ENCODE measurements at regions not wholly inside any gene's neighbourhood (a gene's known extent, or its start where the extent isn't known, plus 50 kb on each side); places are given as distances from the start of the nearest gene placed in this dataset.

GRCh38 chr1:5711079-5711478 lies 281.1 kb downstream of the NPHP4 start:
- H3K27ac ChIP-seq (ENCODE audit: low read depth in 2 of 2, low read length in 2 of 2), result no peak overlapping the region
- FAIRE-seq (no peak), DNase-seq (peak in 1 of 5 donors; percentile 33)
- no peak overlapping the region for H3K4me3 ChIP-seq (ENCODE audit: low read length in 3 of 3)
- peaks cover 0 to 4% (median 4%) of the 10 kb centered on the region in 3 donors for H3K9me3 ChIP-seq (ENCODE audit: control insufficient read depth in 2 of 3, insufficient read depth in 1 of 3, low read length in 3 of 3)
- H3K36me3 ChIP-seq (ENCODE audit: control insufficient read depth in 2 of 3, insufficient read depth in 3 of 3, low read length in 3 of 3), result no peaks in the 10 kb centered on the region
- TF ChIP-seq CTCF (IDR thresholded peaks at IDR 0.05; ENCODE audit: borderline replicate concordance, extremely low read depth, insufficient read depth), result no peak
- intact Hi-C loops (cut with DNase I), result no loop called here
- no peaks in the 10 kb centered on the region for H3K27me3 ChIP-seq (ENCODE audit: control insufficient read depth, insufficient read depth, low read length)
- no peaks in the 10 kb centered on the region for H3K4me1 ChIP-seq (ENCODE audit: control insufficient read depth in 2 of 3, insufficient read depth in 2 of 3, low read depth in 1 of 3, low read length in 3 of 3)
- no peak overlapping the region for H3K9ac ChIP-seq (ENCODE audit: low read length in 3 of 3)

DNA sequence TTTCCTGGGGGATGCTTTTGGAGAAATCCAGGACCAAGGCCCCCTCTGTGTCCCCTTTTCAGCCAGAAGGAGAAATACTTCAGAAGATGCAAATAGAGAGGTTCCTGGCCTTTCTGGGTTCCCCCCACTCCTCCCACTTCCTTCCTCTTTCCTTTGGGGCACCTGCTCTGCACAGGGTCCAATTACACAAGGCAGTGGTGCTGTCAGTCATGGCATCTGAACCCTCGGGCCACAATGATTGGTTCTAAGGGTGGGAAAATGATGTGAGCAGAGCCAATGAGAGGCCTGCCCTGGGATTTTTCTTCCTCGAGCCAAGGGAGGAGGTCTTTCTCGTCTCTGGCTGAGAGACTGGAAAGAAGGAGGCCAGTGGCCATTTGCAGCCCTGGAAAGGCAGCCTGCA lies 282.2 kb downstream of the NPHP4 start:
- H3K27me3 ChIP-seq (ENCODE audit: control insufficient read depth, insufficient read depth, low read length), result no peaks in the 10 kb centered on the region
- no peak overlapping the region for H3K4me3 ChIP-seq (ENCODE audit: low read length in 3 of 3)
- H3K36me3 ChIP-seq (ENCODE audit: control insufficient read depth in 2 of 3, insufficient read depth in 3 of 3, low read length in 3 of 3), result no peaks in the 10 kb centered on the region
- no peak for TF ChIP-seq CTCF (IDR thresholded peaks at IDR 0.05; ENCODE audit: borderline replicate concordance, extremely low read depth, insufficient read depth)
- FAIRE-seq, result no peak
- DNase-seq, result no peak
- H3K4me1 ChIP-seq (ENCODE audit: control insufficient read depth in 2 of 3, insufficient read depth in 2 of 3, low read depth in 1 of 3, low read length in 3 of 3), result no peaks in the 10 kb centered on the region
- no peaks in the 10 kb centered on the region for H3K9me3 ChIP-seq (ENCODE audit: control insufficient read depth in 2 of 3, insufficient read depth in 1 of 3, low read length in 3 of 3)
- intact Hi-C loops (cut with DNase I), result no loop called here
- H3K27ac ChIP-seq (ENCODE audit: low read depth in 2 of 2, low read length in 2 of 2), result no peak overlapping the region
- no peak overlapping the region for H3K9ac ChIP-seq (ENCODE audit: low read length in 3 of 3)

- Histone ChIP-seq H3K27me3 (ENCODE audit: control insufficient read depth, insufficient read depth, low read length) (no peaks in the 10 kb centered on the region), H3K36me3 (ENCODE audit: control insufficient read depth in 2 of 3, insufficient read depth in 3 of 3, low read length in 3 of 3) (no peaks in the 10 kb centered on the region), H3K27ac (ENCODE audit: low read depth in 2 of 2, low read length in 2 of 2) (no peak overlapping the region), H3K4me3 (ENCODE audit: low read length in 3 of 3) (no peak overlapping the region), H3K9me3 (ENCODE audit: control insufficient read depth in 2 of 3, insufficient read depth in 1 of 3, low read length in 3 of 3) (no peaks in the 10 kb centered on the region), H3K4me1 (ENCODE audit: control insufficient read depth in 2 of 3, insufficient read depth in 2 of 3, low read depth in 1 of 3, low read length in 3 of 3) (no peaks in the 10 kb centered on the region), H3K9ac (ENCODE audit: low read length in 3 of 3) (no peak overlapping the region)
- intact Hi-C loops (cut with DNase I), result no loop called here
- DNase-seq, result no peak
- no peak for FAIRE-seq
- no peak for TF ChIP-seq CTCF (IDR thresholded peaks at IDR 0.05; ENCODE audit: borderline replicate concordance, extremely low read depth, insufficient read depth)
These were observed 282.7 kb downstream of the NPHP4 start for GRCh38 chr1:5709461-5709975.
